K562 (cell line): ENCODE measurements at regions not wholly inside any gene's neighbourhood (a gene's known extent, or its start where the extent isn't known, plus 50 kb on each side); places are given as distances from the start of the nearest gene placed in this dataset.

Source experiments
- ATAC-seq: fragments of 200-7000 bp; cut with Tn5 transposase; 3 replicates; pipeline ENCODE4 v1.9.1; 2020; ENCODE audit warnings: moderate library complexity
- BruUV-seq: library from RNA; stranded (reverse); fragments of 400-500 nt; replicated peaks from 2 replicates; lab custom pipeline; 2021; lab: Mats Ljungman, UMichigan
- CTCF ChIA-PET: fragments of 300-600 bp; formaldehyde crosslinking; extraction: SDS; loops from one replicate; lab custom pipeline; 2021; ENCODE audit warnings: low intra/inter-chr PET ratio; lab: Yijun Ruan, JAX
- POLR2A ChIA-PET: fragments of 300-600, 350-650 bp; sonication (Branson Sonifier 250); formaldehyde crosslinking; extraction: SDS; loops from one replicate; lab custom pipeline; 2021; ENCODE audit warnings: antibody characterized with exemption, inconsistent platforms; lab: Yijun Ruan, JAX
- DNase-seq, 4 experiments: peaks; one replicate each; pipeline versions ENCODE4 v3.0.0 to v3.0.0-alpha.2; 2011 to 2018; ENCODE audit warnings: low spot score in 3 of 4, mixed read lengths in 3 of 4; ENCODE audit errors: extremely low read depth in 1 of 4
- FAIRE-seq: peaks from 2 replicates; lab custom pipeline; 2011; peaks lifted over from hg19 to GRCh38; lab: Jason Lieb, UNC
- H2AFZ ChIP-seq: 2 replicates; pipeline ENCODE4 v1.6.0; 2011; ENCODE audit warnings: low read depth, low read length, control low read depth, inconsistent platforms
- H3K27ac ChIP-seq: fragments of 200-600 bp; 3 replicates; pipeline ENCODE4 v1.8.0; 2011; ENCODE audit warnings: low read depth, mild to moderate bottlenecking, control low read depth, inconsistent platforms, low read length, moderate library complexity, mixed read lengths; ENCODE audit errors: extremely low read depth
- H3K27me3 ChIP-seq, 2 experiments: fragments of 300-600 bp in 1 of 2; 2 replicates in 1 of 2; 3 replicates in 1 of 2; pipeline versions ENCODE4 v1.6.0 to v1.8.0; 2011; ENCODE audit warnings: inconsistent platforms in 2 of 2, low read length in 2 of 2, mild to moderate bottlenecking in 1 of 2, mixed read lengths in 1 of 2, moderate library complexity in 1 of 2; ENCODE audit not compliant: control insufficient read depth in 2 of 2, insufficient read depth in 2 of 2
- H3K36me3 ChIP-seq: fragments of 300-600 bp; 3 replicates; pipeline ENCODE4 v1.8.0; 2011; ENCODE audit warnings: mild to moderate bottlenecking, low read length, inconsistent platforms; ENCODE audit not compliant: control insufficient read depth, insufficient read depth
- H3K4me1 ChIP-seq, 2 experiments: fragments of 200-600 bp in 1 of 2; replicated peaks in 1 of 2; 2 replicates in 1 of 2; 3 replicates in 1 of 2; pipeline versions ENCODE4 v1.5.1 to v1.8.0; 2011; ENCODE audit warnings: inconsistent platforms in 2 of 2, low read length in 2 of 2, mild to moderate bottlenecking in 1 of 2, mixed read lengths in 1 of 2, moderate library complexity in 1 of 2; ENCODE audit not compliant: control insufficient read depth in 2 of 2, insufficient read depth in 2 of 2
- H3K4me2 ChIP-seq: 2 replicates; pipeline ENCODE4 v1.6.1; 2011; ENCODE audit warnings: low read length, control low read depth, inconsistent platforms, mixed read lengths; ENCODE audit not compliant: insufficient read depth
- H3K4me3 ChIP-seq: fragments of 200-600 bp; sonication (generic), shearing (Covaris generic); 2 replicates; pipeline ENCODE4 v1.5.1; 2016; ENCODE audit warnings: control low read depth, inconsistent platforms
- H3K79me2 ChIP-seq: fragments of 200-600 bp; 3 replicates; pipeline ENCODE4 v1.8.0; 2011; ENCODE audit warnings: low read length, inconsistent platforms; ENCODE audit not compliant: control insufficient read depth, insufficient read depth
- H3K9ac ChIP-seq, 2 experiments: 2 replicates each; pipeline versions ENCODE4 v1.6.0 to v1.6.1; 2011; ENCODE audit warnings: low read depth in 2 of 2, low read length in 2 of 2, control low read depth in 1 of 2, inconsistent platforms in 1 of 2, mild to moderate bottlenecking in 1 of 2, mixed read lengths in 1 of 2; ENCODE audit not compliant: insufficient read depth in 1 of 2
- H3K9me1 ChIP-seq: one replicate; pipeline ENCODE4 v1.6.0; 2011; ENCODE audit warnings: inconsistent platforms, mild to moderate bottlenecking, low read length, moderate library complexity; ENCODE audit not compliant: control insufficient read depth, insufficient read depth
- H3K9me3 ChIP-seq: replicated peaks from 2 replicates; pipeline ENCODE4 v1.5.1; 2011; ENCODE audit warnings: low read depth, low read length, inconsistent platforms; ENCODE audit not compliant: control insufficient read depth, insufficient read depth
- H4K20me1 ChIP-seq: replicated peaks from 2 replicates; pipeline ENCODE4 v1.6.1; 2011; ENCODE audit warnings: low read length, inconsistent platforms, mixed read lengths; ENCODE audit not compliant: control insufficient read depth, insufficient read depth
- EZH2 ChIP-seq: IDR thresholded peaks from 2 replicates; pipeline ENCODE4 v1.6.1; 2012; ENCODE audit warnings: low read depth, mild to moderate bottlenecking, inconsistent platforms, low read length, borderline replicate concordance
- NCOA4 ChIP-seq: fragments of 450-650 bp; IDR thresholded peaks from 2 replicates; pipeline ENCODE4 v1.6.1; 2018; ENCODE audit warnings: mild to moderate bottlenecking; ENCODE audit not compliant: partially characterized antibody
- TEAD4 ChIP-seq, 2 experiments: sonication (generic) in 1 of 2; formaldehyde crosslinking in 1 of 2; IDR thresholded peaks; 2 replicates each; pipeline versions ENCODE4 v1.6.1 to v1.8.0; 2012 to 2022; ENCODE audit warnings: borderline replicate concordance in 1 of 2, inconsistent platforms in 1 of 2, low read length in 1 of 2, mild to moderate bottlenecking in 1 of 2, missing genetic modification reagents in 1 of 2
- ZNF184 ChIP-seq: sonication (generic); formaldehyde crosslinking; IDR thresholded peaks from 2 replicates; pipeline ENCODE4 v1.5.0; 2020; ENCODE audit warnings: missing genetic modification reagents
- ZNF3 ChIP-seq: fragments of 250-450 bp; sonication (Bioruptor Pico); IDR thresholded peaks from 2 replicates; pipeline ENCODE4 v1.5.0; 2021; ENCODE audit warnings: mild to moderate bottlenecking, moderate library complexity
- WGBS: fragments of 100-300 bp; shearing (Covaris generic); methylation state at CpG from one replicate; pipeline ENCODE4 v1.1.6; 2016; ENCODE audit warnings: low coverage, mixed read lengths; ENCODE audit not compliant: insufficient coverage; ENCODE audit errors: missing lambda C conversion rate; 5-methylcytosine and 5-hydroxymethylcytosine counted together
- in situ Hi-C: fragments of 300-500 bp; cut with MboI; formaldehyde crosslinking; loops from 4 replicates; pipeline ENCODE4 v1.15.0; 2018; ENCODE audit warnings: inconsistent platforms, mixed read lengths
- intact Hi-C: fragments of 100-400 bp; cut with micrococcal nuclease; formaldehyde crosslinking; loops from 2 replicates; pipeline ENCODE4 v1.14.2; 2022
- TF ChIP-seq, protein P1 (sequence below): fragments of 250-450 bp; sonication (Bioruptor Pico); IDR thresholded peaks from 2 replicates; pipeline ENCODE4 v1.5.0; 2021; ENCODE audit warnings: mild to moderate bottlenecking, moderate library complexity

DNA sequence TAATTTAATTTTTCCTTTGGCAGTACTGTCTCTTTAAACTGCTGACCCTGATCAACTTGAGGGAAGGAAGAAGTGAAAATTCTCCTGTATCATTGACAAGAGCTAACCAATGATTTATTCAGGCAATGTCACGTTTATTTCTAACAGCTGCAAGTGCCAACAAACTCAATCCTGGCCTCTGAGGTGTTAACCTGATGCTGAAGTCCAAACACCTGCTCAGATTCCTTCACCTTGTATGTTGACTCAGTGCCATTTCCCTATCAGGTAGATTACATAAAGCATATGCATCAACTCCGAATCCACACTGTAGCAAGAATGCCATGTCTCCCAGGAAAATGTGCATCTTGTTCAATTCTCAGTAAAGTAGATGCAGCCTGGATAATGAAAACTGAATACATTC lies 820.0 kb downstream of the XPNPEP1 start:
- Histone ChIP-seq H3K36me3 (no peaks in the 10 kb centered on the region), H3K27ac (no peak overlapping the region), H2AFZ (no peak overlapping the region), H3K79me2 (no peaks in the 10 kb centered on the region), H3K9ac (no peak overlapping the region), H3K9me1 (no peaks in the 10 kb centered on the region), H3K4me2 (no peak overlapping the region), H3K4me3 (no peak overlapping the region), H3K9me3 (no peaks in the 10 kb centered on the region), H3K4me1 (no peaks in the 10 kb centered on the region)
- no TSS peak for BruUV-seq
- FAIRE-seq (no peak), ATAC-seq (no peak), DNase-seq (no peak)
- ChIA-PET CTCF (no interaction called here), POLR2A (no interaction called here)
- in situ Hi-C loops = no loop called here
- WGBS = 0% methylated on average over 2 of the region's 2 CpGs
- intact Hi-C loops = no loop called here
- no peak for TF ChIP-seq NCOA4
- no peak for TF ChIP-seq TEAD4 (IDR thresholded peaks at IDR 0.05; ENCODE audit: low read length)
- TF ChIP-seq TEAD4 (CRISPR knock-in tag; IDR thresholded peaks at IDR 0.05; ENCODE audit: borderline replicate concordance) = no peak
- no peak for TF ChIP-seq ZNF3
- TF ChIP-seq ZNF184 (CRISPR knock-in tag) = no peak
- TF ChIP-seq, protein P1, sequence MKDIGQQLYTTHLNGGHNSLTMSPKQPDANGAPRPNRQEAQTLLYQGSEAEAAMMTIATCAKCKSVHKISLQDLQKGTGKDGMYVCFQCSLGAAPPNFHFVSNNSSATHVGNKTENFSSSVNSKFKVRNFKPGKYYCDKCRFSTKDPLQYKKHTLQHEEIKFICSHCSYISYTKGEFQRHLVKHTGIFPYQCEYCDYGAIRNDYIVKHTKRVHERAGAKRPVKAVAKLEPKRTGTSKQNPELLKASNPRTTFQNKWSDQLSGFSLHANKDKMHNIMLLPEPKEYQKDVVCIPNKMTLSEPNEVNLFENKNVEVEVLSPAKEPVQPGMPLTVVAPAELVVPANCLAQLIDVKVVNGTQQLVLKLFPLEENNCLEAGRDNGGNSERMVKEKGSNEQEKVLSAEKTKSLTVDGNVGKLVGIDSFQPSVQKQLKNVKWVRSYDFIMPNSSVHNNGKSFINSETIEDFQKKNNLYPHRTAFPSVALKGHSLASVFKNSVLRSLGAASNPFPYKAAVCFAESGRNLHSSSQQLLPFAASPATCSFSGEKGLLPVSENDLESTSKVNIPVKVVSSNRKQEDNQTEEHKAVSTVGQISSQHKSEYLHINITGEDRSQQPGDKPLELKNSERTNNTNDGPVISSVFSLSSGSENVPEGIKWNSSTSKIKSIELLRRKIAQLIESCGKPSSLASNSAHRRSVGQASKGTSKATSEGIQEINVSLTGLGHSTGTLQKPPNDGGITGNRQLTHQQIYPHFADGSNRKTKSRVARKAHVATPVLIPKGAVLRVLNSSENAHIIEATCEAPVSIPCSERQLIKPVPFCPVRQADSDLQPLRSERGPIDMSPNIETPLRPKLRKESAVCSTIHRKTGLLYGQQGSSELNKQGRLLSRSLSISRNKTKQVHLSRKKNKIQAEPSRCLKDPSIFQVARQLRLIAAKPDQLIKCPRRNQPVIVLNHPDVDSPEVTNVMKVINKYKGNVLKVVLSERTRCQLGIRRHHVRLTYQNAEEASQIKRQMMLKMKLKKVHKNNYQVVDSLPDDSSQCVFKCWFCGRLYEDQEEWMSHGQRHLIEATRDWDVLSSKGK = no peak
- no peak for TF ChIP-seq EZH2
- TF ChIP-seq, all 486 proteins: peak for 0
- Histone ChIP-seq H3K27me3 (no peaks in the 10 kb centered on the region), H4K20me1 (no peaks in the 10 kb centered on the region)
